ENCODE measurements at regions not wholly inside any gene's neighbourhood (a gene's known extent, or its start where the extent isn't known, plus 50 kb on each side); places are given as distances from the start of the nearest gene placed in this dataset.

- TF ChIP-seq, protein P1, sequence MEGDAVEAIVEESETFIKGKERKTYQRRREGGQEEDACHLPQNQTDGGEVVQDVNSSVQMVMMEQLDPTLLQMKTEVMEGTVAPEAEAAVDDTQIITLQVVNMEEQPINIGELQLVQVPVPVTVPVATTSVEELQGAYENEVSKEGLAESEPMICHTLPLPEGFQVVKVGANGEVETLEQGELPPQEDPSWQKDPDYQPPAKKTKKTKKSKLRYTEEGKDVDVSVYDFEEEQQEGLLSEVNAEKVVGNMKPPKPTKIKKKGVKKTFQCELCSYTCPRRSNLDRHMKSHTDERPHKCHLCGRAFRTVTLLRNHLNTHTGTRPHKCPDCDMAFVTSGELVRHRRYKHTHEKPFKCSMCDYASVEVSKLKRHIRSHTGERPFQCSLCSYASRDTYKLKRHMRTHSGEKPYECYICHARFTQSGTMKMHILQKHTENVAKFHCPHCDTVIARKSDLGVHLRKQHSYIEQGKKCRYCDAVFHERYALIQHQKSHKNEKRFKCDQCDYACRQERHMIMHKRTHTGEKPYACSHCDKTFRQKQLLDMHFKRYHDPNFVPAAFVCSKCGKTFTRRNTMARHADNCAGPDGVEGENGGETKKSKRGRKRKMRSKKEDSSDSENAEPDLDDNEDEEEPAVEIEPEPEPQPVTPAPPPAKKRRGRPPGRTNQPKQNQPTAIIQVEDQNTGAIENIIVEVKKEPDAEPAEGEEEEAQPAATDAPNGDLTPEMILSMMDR (IDR thresholded peaks at IDR 0.05), result no peak
- no peak for TF ChIP-seq POLR2A (IDR thresholded peaks at IDR 0.05)
- H3K4me3 ChIP-seq, result no peak overlapping the region
- DNase-seq, result no peak
- H3K27me3 ChIP-seq, result peaks cover 3% of the 10 kb centered on the region
- no peaks in the 10 kb centered on the region for H3K9me3 ChIP-seq (replicated peaks in 1 of 3)
- H3K36me3 ChIP-seq (replicated peaks in 1 of 2), result no peaks in the 10 kb centered on the region
- no peak overlapping the region for H3K27ac ChIP-seq
- WGBS, 4 donors, result 72 to 98% (median 79%) methylated on average over 3 of the region's 3 CpGs
- intact Hi-C loops (cut with DNase I), result no loop called here
- no peaks in the 10 kb centered on the region for H3K4me1 ChIP-seq (replicated peaks in 1 of 2)
These were observed 648.0 kb downstream of the SLC4A3 start for GRCh38 chr2:220275454-220275853.

GRCh38 chr2:220276741-220277444 lies 649.5 kb downstream of the SLC4A3 start:
- intact Hi-C loops (cut with DNase I), result no loop called here
- WGBS, 4 donors, result 77 to 91% (median 82%) methylated on average over 2 of the region's 2 CpGs
- Histone ChIP-seq H3K36me3 (replicated peaks in 1 of 2) (no peaks in the 10 kb centered on the region), H3K9me3 (replicated peaks in 1 of 3) (no peaks in the 10 kb centered on the region), H3K27me3 (peaks cover 3% of the 10 kb centered on the region), H3K4me1 (replicated peaks in 1 of 2) (no peaks in the 10 kb centered on the region), H3K4me3 (no peak overlapping the region), H3K27ac (no peak overlapping the region)
- no peak for DNase-seq
- TF ChIP-seq, protein P1 (IDR thresholded peaks at IDR 0.05), result no peak
- TF ChIP-seq POLR2A (IDR thresholded peaks at IDR 0.05), result no peak

DNA sequence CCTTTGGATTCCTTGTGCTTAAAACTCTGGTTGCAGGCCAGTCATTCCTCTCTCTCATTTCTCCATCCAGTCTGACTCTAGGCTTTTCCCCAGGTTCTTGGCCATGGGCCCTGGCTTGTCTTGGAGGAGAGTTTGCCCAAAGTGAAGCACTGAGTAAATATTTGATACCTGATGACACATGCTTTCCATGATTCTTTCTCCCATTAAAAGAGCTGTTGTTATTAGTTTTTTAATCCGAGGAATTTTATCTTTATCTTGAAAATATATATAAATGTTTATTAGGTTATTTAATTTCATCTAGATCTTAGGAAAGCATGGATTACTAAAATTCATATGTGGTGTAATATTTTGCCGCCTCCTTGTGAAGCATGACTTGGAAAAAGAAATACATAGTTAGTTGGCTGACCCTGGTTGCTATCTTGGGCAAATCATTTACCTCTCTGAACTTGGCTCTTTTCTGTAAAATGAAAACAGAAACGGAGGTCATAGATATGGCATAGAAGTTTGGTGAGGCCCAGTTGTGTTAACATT lies 650.1 kb downstream of the SLC4A3 start:
- H3K36me3 ChIP-seq (replicated peaks in 1 of 2), result no peaks in the 10 kb centered on the region
- no peaks in the 10 kb centered on the region for H3K4me1 ChIP-seq (replicated peaks in 1 of 2)
- no peak overlapping the region for H3K4me3 ChIP-seq
- WGBS, 4 donors, result 57 to 72% (median 65%) methylated on average over 3 of the region's 3 CpGs
- H3K27ac ChIP-seq, result no peak overlapping the region
- peaks cover 3% of the 10 kb centered on the region for H3K27me3 ChIP-seq
- DNase-seq, result peak in 1 of 7 donors; percentile 7
- intact Hi-C loops (cut with DNase I), result no loop called here
- TF ChIP-seq, protein P1 (IDR thresholded peaks at IDR 0.05), result no peak
- TF ChIP-seq POLR2A (IDR thresholded peaks at IDR 0.05), result no peak
- no peaks in the 10 kb centered on the region for H3K9me3 ChIP-seq (replicated peaks in 1 of 3)

GRCh38 chr2:220278022-220278421 lies 650.6 kb downstream of the SLC4A3 start:
- Histone ChIP-seq H3K4me1 (replicated peaks in 1 of 2) (no peaks in the 10 kb centered on the region), H3K36me3 (replicated peaks in 1 of 2) (no peaks in the 10 kb centered on the region), H3K27me3 (peaks cover 3% of the 10 kb centered on the region), H3K27ac (no peak overlapping the region), H3K9me3 (replicated peaks in 1 of 3) (no peaks in the 10 kb centered on the region), H3K4me3 (no peak overlapping the region)
- DNase-seq, result no peak
- 49 to 64% (median 54%) methylated on average over 2 of the region's 2 CpGs for WGBS, 4 donors
- intact Hi-C loops (cut with DNase I), result no loop called here
- TF ChIP-seq POLR2A (IDR thresholded peaks at IDR 0.05), result no peak

- Histone ChIP-seq H3K27ac (no peak overlapping the region), H3K4me3 (no peak overlapping the region), H3K36me3 (replicated peaks in 1 of 2) (no peaks in the 10 kb centered on the region), H3K9me3 (replicated peaks in 1 of 3) (no peaks in the 10 kb centered on the region), H3K27me3 (peaks cover 3% of the 10 kb centered on the region), H3K4me1 (replicated peaks in 1 of 2) (no peaks in the 10 kb centered on the region)
- no peak for DNase-seq
- WGBS, 4 donors, result 81 to 88% (median 83%) methylated on average over 2 of the region's 2 CpGs
- no peak for TF ChIP-seq POLR2A (IDR thresholded peaks at IDR 0.05)
- TF ChIP-seq, protein P1 (IDR thresholded peaks at IDR 0.05), result no peak
- intact Hi-C loops (cut with DNase I), result no loop called here
These were observed 651.9 kb downstream of the SLC4A3 start for GRCh38 chr2:220279372-220279771.
